ENCODE measurements at regions not wholly inside any gene's neighbourhood (a gene's known extent, or its start where the extent isn't known, plus 50 kb on each side); places are given as distances from the start of the nearest gene placed in this dataset.

DNA sequence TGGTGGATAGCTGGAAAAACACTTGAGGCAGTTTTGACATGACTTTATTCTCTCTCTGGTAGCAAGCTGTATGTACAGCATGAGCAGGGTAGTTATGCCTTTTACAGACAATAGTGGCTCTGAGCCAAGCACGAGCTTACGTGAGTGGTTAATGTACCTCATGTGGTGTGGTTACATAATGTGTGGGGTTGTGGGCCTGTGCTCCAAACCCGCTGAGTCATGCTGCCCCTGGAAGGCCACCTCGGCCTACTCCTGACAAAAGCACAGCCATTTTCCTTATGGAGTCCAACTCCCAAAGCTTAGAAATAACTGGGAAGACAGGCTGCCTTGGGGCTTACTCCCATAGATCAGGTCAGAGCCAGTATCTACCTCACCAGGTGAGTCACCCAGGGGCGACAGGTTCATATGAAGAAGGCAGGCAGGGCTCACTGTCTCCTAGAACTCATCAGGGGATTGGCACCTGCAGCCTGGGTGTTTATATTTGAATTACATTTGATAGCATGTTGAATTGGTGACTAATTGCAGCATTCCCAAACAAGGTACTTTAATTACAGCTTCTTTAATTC is 404.5 kb downstream of the ADRA2A start:
- H3K36me3 ChIP-seq (ENCODE audit: control insufficient read depth in 2 of 2, insufficient read depth in 2 of 2, low read length in 1 of 2): no peaks in the 10 kb centered on the region
- ATAC-seq: peak; percentile 29; the same call in 1 of the 3 replicates
- SMC1A ChIA-PET (ENCODE audit: uncharacterized antibody, unreplicated experiment): no interaction called here
- H3K4me1 ChIP-seq (ENCODE audit: control insufficient read depth, insufficient read depth, low read length): no peaks in the 10 kb centered on the region
- intact Hi-C loops (cut with micrococcal nuclease; ENCODE audit: unreplicated experiment): no loop called here
- no peak overlapping the region for H3K27ac ChIP-seq (ENCODE audit: control insufficient read depth, insufficient read depth)
- CTCF ChIA-PET: interaction anchor here (1.0 to 1.1 kb wide), 2 partner anchors 13 to 14 kb away, joined by 3 to 4 read pairs; no protein-coding TSS in a partner anchor
- H3K4me2 ChIP-seq (ENCODE audit: control insufficient read depth, insufficient read depth): no peak overlapping the region
- BruUV-seq (replicated peaks): no TSS peak
- POLR2A ChIA-PET: no interaction called here
- in situ Hi-C loops (cut with MboI): no loop called here
- H4K20me1 ChIP-seq (ENCODE audit: control insufficient read depth, insufficient read depth): no peaks in the 10 kb centered on the region
- WGBS (ENCODE audit: insufficient coverage, insufficient replicate concordance, low lambda C conversion rate, missing lambda C conversion rate): 28% methylated on average over 5 of the region's 5 CpGs
- RAD21 ChIA-PET (ENCODE audit: unreplicated experiment): no interaction called here
- no peaks in the 10 kb centered on the region for H3K27me3 ChIP-seq (replicated peaks in 1 of 2; ENCODE audit: control insufficient read depth in 2 of 2, insufficient read depth in 2 of 2, low read length in 1 of 2)
- H2AFZ ChIP-seq (ENCODE audit: control insufficient read depth, low read depth, low read length): no peak overlapping the region
- no peak for FAIRE-seq
- no peaks in the 10 kb centered on the region for H3K9me3 ChIP-seq (replicated peaks; ENCODE audit: control insufficient read depth, insufficient read depth, low read length)
- no peak for DNase-seq (ENCODE audit: low read depth, low spot score)
- no peak overlapping the region for H3K4me3 ChIP-seq
- no peak overlapping the region for H3K9ac ChIP-seq (ENCODE audit: control insufficient read depth, insufficient read depth, low read length)
- H3K79me2 ChIP-seq (ENCODE audit: control insufficient read depth, insufficient read depth, low read length): no peaks in the 10 kb centered on the region
- TF ChIP-seq POLR2AphosphoS2 (IDR thresholded peaks at IDR 0.05; ENCODE audit: low read depth, low read length) (no peak), MTA3 (IDR thresholded peaks at IDR 0.05; ENCODE audit: borderline replicate concordance, low read length) (no peak), BHLHE40 (IDR thresholded peaks at IDR 0.05; ENCODE audit: borderline replicate concordance in 1 of 2, low read depth in 2 of 2, low read length in 1 of 2) (peak in 1 of 2 experiments; percentile 50; a peak in 1 of 4 replicates), FOXK2 (IDR thresholded peaks at IDR 0.05) (no peak), TBL1XR1 (IDR thresholded peaks at IDR 0.05; ENCODE audit: low read depth, low read length) (no peak), TARDBP (IDR thresholded peaks at IDR 0.05; ENCODE audit: borderline replicate concordance) (no peak), HDAC2 (IDR thresholded peaks at IDR 0.05) (no peak), BACH1 (IDR thresholded peaks at IDR 0.05; ENCODE audit: borderline replicate concordance) (peak; percentile 74; the same call in 1 of the 2 replicates), YBX1 (IDR thresholded peaks at IDR 0.05) (no peak)
- TF ChIP-seq, protein P1, sequence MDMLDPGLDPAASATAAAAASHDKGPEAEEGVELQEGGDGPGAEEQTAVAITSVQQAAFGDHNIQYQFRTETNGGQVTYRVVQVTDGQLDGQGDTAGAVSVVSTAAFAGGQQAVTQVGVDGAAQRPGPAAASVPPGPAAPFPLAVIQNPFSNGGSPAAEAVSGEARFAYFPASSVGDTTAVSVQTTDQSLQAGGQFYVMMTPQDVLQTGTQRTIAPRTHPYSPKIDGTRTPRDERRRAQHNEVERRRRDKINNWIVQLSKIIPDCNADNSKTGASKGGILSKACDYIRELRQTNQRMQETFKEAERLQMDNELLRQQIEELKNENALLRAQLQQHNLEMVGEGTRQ (IDR thresholded peaks at IDR 0.05; ENCODE audit: borderline replicate concordance, low read depth, low read length): no peak; the same call in 1 of the 2 replicates
- TF ChIP-seq, protein P2, sequence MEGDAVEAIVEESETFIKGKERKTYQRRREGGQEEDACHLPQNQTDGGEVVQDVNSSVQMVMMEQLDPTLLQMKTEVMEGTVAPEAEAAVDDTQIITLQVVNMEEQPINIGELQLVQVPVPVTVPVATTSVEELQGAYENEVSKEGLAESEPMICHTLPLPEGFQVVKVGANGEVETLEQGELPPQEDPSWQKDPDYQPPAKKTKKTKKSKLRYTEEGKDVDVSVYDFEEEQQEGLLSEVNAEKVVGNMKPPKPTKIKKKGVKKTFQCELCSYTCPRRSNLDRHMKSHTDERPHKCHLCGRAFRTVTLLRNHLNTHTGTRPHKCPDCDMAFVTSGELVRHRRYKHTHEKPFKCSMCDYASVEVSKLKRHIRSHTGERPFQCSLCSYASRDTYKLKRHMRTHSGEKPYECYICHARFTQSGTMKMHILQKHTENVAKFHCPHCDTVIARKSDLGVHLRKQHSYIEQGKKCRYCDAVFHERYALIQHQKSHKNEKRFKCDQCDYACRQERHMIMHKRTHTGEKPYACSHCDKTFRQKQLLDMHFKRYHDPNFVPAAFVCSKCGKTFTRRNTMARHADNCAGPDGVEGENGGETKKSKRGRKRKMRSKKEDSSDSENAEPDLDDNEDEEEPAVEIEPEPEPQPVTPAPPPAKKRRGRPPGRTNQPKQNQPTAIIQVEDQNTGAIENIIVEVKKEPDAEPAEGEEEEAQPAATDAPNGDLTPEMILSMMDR (IDR thresholded peaks at IDR 0.05 in 2 of 3, conservative IDR thresholded peaks at IDR 0.05 in 1 of 3; ENCODE audit: control insufficient read depth in 2 of 3, extremely low read depth in 1 of 3, insufficient read depth in 1 of 3, low read depth in 3 of 3, low read length in 3 of 3): no peak
- TF ChIP-seq, protein P3, sequence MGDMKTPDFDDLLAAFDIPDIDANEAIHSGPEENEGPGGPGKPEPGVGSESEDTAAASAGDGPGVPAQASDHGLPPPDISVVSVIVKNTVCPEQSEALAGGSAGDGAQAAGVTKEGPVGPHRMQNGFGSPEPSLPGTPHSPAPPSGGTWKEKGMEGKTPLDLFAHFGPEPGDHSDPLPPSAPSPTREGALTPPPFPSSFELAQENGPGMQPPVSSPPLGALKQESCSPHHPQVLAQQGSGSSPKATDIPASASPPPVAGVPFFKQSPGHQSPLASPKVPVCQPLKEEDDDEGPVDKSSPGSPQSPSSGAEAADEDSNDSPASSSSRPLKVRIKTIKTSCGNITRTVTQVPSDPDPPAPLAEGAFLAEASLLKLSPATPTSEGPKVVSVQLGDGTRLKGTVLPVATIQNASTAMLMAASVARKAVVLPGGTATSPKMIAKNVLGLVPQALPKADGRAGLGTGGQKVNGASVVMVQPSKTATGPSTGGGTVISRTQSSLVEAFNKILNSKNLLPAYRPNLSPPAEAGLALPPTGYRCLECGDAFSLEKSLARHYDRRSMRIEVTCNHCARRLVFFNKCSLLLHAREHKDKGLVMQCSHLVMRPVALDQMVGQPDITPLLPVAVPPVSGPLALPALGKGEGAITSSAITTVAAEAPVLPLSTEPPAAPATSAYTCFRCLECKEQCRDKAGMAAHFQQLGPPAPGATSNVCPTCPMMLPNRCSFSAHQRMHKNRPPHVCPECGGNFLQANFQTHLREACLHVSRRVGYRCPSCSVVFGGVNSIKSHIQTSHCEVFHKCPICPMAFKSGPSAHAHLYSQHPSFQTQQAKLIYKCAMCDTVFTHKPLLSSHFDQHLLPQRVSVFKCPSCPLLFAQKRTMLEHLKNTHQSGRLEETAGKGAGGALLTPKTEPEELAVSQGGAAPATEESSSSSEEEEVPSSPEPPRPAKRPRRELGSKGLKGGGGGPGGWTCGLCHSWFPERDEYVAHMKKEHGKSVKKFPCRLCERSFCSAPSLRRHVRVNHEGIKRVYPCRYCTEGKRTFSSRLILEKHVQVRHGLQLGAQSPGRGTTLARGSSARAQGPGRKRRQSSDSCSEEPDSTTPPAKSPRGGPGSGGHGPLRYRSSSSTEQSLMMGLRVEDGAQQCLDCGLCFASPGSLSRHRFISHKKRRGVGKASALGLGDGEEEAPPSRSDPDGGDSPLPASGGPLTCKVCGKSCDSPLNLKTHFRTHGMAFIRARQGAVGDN (IDR thresholded peaks at IDR 0.05): peak; percentile 71
- TF ChIP-seq, protein P4, sequence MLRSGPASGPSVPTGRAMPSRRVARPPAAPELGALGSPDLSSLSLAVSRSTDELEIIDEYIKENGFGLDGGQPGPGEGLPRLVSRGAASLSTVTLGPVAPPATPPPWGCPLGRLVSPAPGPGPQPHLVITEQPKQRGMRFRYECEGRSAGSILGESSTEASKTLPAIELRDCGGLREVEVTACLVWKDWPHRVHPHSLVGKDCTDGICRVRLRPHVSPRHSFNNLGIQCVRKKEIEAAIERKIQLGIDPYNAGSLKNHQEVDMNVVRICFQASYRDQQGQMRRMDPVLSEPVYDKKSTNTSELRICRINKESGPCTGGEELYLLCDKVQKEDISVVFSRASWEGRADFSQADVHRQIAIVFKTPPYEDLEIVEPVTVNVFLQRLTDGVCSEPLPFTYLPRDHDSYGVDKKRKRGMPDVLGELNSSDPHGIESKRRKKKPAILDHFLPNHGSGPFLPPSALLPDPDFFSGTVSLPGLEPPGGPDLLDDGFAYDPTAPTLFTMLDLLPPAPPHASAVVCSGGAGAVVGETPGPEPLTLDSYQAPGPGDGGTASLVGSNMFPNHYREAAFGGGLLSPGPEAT (IDR thresholded peaks at IDR 0.05; ENCODE audit: low read depth): no peak
